SK-N-SH (cell line): ENCODE measurements at regions not wholly inside any gene's neighbourhood (a gene's known extent, or its start where the extent isn't known, plus 50 kb on each side); places are given as distances from the start of the nearest gene placed in this dataset.

ENCODE experiments used
- CTCF ChIA-PET: fragments of 300-600, 350-600 bp; formaldehyde crosslinking; extraction: SDS; loops from one replicate; lab custom pipeline; 2021; lab: Yijun Ruan, JAX
- POLR2A ChIA-PET: fragments of 350-600 bp; sonication (Branson Sonifier 250); formaldehyde crosslinking; extraction: SDS; loops from one replicate; lab custom pipeline; 2020; ENCODE audit warnings: antibody characterized with exemption, inconsistent platforms; lab: Yijun Ruan, JAX
- DNase-seq: peaks from one replicate; pipeline ENCODE4 v3.0.0; 2012
- H2AFZ ChIP-seq: fragments of 200-600 bp; sonication (generic); 2 replicates; pipeline ENCODE4 v1.8.1; 2016; ENCODE audit warnings: antibody characterized with exemption, mild to moderate bottlenecking, low read depth
- H3F3A ChIP-seq: fragments of 200-600 bp; sonication (generic); replicated peaks from 2 replicates; pipeline ENCODE3; 2016; ENCODE audit warnings: antibody characterized with exemption, mild to moderate bottlenecking; ENCODE audit not compliant: insufficient read depth
- H3K27ac ChIP-seq, 2 experiments: fragments of 200-500 bp in 1 of 2; fragments of 200-600 bp in 1 of 2; sonication (Bioruptor generic) in 1 of 2; sonication (generic), shearing (Covaris generic) in 1 of 2; 2 replicates each; pipeline versions ENCODE4 v1.5.1 to v1.6.1; 2014 to 2016; ENCODE audit warnings: low read depth in 2 of 2, inconsistent platforms in 1 of 2, low read length in 1 of 2, mild to moderate bottlenecking in 1 of 2, mixed read lengths in 1 of 2
- H3K27me3 ChIP-seq: fragments of 200-600 bp; sonication (generic), shearing (Covaris generic); 2 replicates; pipeline ENCODE4 v1.6.1; 2016; ENCODE audit warnings: mixed run types; ENCODE audit not compliant: insufficient read depth
- H3K36me3 ChIP-seq, 2 experiments: fragments of 200-500 bp in 1 of 2; fragments of 200-600 bp in 1 of 2; sonication (Bioruptor generic) in 1 of 2; sonication (generic) in 1 of 2; replicated peaks in 1 of 2; 2 replicates each; pipeline versions ENCODE3 to v1.5.1; 2014 to 2016; ENCODE audit warnings: low read length in 1 of 2, mild to moderate bottlenecking in 1 of 2; ENCODE audit not compliant: insufficient read depth in 2 of 2, control insufficient read depth in 1 of 2
- H3K4me1 ChIP-seq, 2 experiments: fragments of 200-500 bp in 1 of 2; fragments of 200-600 bp in 1 of 2; sonication (Bioruptor generic) in 1 of 2; sonication (generic), shearing (Covaris generic) in 1 of 2; 2 replicates each; pipeline versions ENCODE4 v1.5.1 to v1.6.1; 2014 to 2016; ENCODE audit warnings: low read depth in 1 of 2, low read length in 1 of 2, mixed run types in 1 of 2; ENCODE audit not compliant: insufficient read depth in 2 of 2, control insufficient read depth in 1 of 2
- H3K4me2 ChIP-seq: fragments of 200-600 bp; sonication (generic), shearing (Covaris generic); 2 replicates; pipeline ENCODE4 v1.6.1; 2017; ENCODE audit warnings: mixed run types
- H3K4me3 ChIP-seq, 2 experiments: fragments of 200-500 bp in 1 of 2; fragments of 200-600 bp in 1 of 2; sonication (Bioruptor generic) in 1 of 2; sonication (generic), shearing (Covaris generic) in 1 of 2; 2 replicates each; pipeline versions ENCODE4 v1.5.1 to v1.8.1; 2014 to 2016; ENCODE audit warnings: low read depth in 2 of 2, inconsistent platforms in 1 of 2, low read length in 1 of 2, mild to moderate bottlenecking in 1 of 2, mixed read lengths in 1 of 2, moderate library complexity in 1 of 2
- H3K79me2 ChIP-seq: fragments of 200-600 bp; sonication (generic); 2 replicates; pipeline ENCODE4 v1.8.1; 2017; ENCODE audit warnings: mild to moderate bottlenecking; ENCODE audit not compliant: insufficient read depth
- H3K9ac ChIP-seq: fragments of 200-600 bp; sonication (generic); 2 replicates; pipeline ENCODE4 v1.6.1; 2017; ENCODE audit warnings: mixed run types
- H3K9me2 ChIP-seq: fragments of 200-600 bp; sonication (generic); 2 replicates; pipeline ENCODE4 v1.6.1; 2017; ENCODE audit warnings: mixed run types
- H3K9me3 ChIP-seq: fragments of 200-600 bp; sonication (generic); 2 replicates; pipeline ENCODE4 v1.6.1; 2017; ENCODE audit warnings: mixed run types, mild to moderate bottlenecking, moderate library complexity
- H4K20me1 ChIP-seq: fragments of 200-600 bp; sonication (generic); 2 replicates; pipeline ENCODE4 v1.6.1; 2017; ENCODE audit warnings: mild to moderate bottlenecking, mixed run types; ENCODE audit not compliant: insufficient read depth
- CHD2 ChIP-seq: fragments of 150-350 bp; IDR thresholded peaks from 2 replicates; pipeline ENCODE4 v1.6.1; 2018; ENCODE audit warnings: low read length; ENCODE audit not compliant: partially characterized antibody
- CTCF ChIP-seq: fragments of 200-600 bp; sonication (generic); IDR thresholded peaks from 2 replicates; pipeline ENCODE4 v1.6.1; 2017; ENCODE audit warnings: antibody characterized with exemption, mild to moderate bottlenecking, moderate library complexity
- ELF1 ChIP-seq: IDR thresholded peaks from 2 replicates; pipeline ENCODE4 v1.4.0; 2012
- FOXJ3 ChIP-seq: sonication (generic); formaldehyde crosslinking; IDR thresholded peaks from 2 replicates; pipeline ENCODE4 v1.5.1; 2020; ENCODE audit warnings: mild to moderate bottlenecking, missing genetic modification reagents
- FOXM1 ChIP-seq: IDR thresholded peaks from 2 replicates; pipeline ENCODE4 v1.4.0; 2012; ENCODE audit warnings: low read depth, mild to moderate bottlenecking
- GABPA ChIP-seq: IDR thresholded peaks from 2 replicates; pipeline ENCODE4 v1.4.0; 2012; ENCODE audit warnings: low read depth, mild to moderate bottlenecking
- IRF3 ChIP-seq: fragments of 150-350 bp; IDR thresholded peaks from 2 replicates; pipeline ENCODE4 v1.6.1; 2016; ENCODE audit warnings: mild to moderate bottlenecking, low read depth, low read length
- JUND ChIP-seq: IDR thresholded peaks from 2 replicates; pipeline ENCODE4 v1.4.0; 2012
- MAX ChIP-seq: IDR thresholded peaks from 2 replicates; pipeline ENCODE4 v1.4.0; 2012; ENCODE audit warnings: low read depth
- NFIC ChIP-seq: IDR thresholded peaks from 2 replicates; pipeline ENCODE4 v1.4.0; 2012; ENCODE audit warnings: borderline replicate concordance
- NRF1 ChIP-seq: IDR thresholded peaks from 2 replicates; pipeline ENCODE4 v1.6.1; 2012; ENCODE audit warnings: low read depth, mild to moderate bottlenecking, low read length
- PBX3 ChIP-seq: IDR thresholded peaks from 2 replicates; pipeline ENCODE4; 2012
- POLR2AphosphoS5 ChIP-seq: IDR thresholded peaks from 2 replicates; pipeline ENCODE4 v1.6.1; 2012; ENCODE audit warnings: low read depth, low read length
- RCOR1 ChIP-seq: fragments of 150-350 bp; IDR thresholded peaks from 2 replicates; pipeline ENCODE4 v1.6.1; 2017; ENCODE audit warnings: antibody characterized with exemption, low read length
- RFX5 ChIP-seq: IDR thresholded peaks from 2 replicates; pipeline ENCODE4 v1.6.1; 2012; ENCODE audit warnings: mild to moderate bottlenecking, improper control_type of control experiment, low read length
- SMC3 ChIP-seq: IDR thresholded peaks from 2 replicates; pipeline ENCODE4 v1.6.1; 2012; ENCODE audit warnings: low read depth, low read length, improper control_type of control experiment
- USF2 ChIP-seq: fragments of 150-350 bp; IDR thresholded peaks from 2 replicates; pipeline ENCODE4 v1.6.1; 2017; ENCODE audit warnings: antibody characterized with exemption, low read length, low read depth, borderline replicate concordance
- YY1 ChIP-seq: IDR thresholded peaks from 2 replicates; pipeline ENCODE4 v1.4.0; 2012; ENCODE audit warnings: low read depth, mild to moderate bottlenecking
- ZBTB33 ChIP-seq: IDR thresholded peaks from 2 replicates; pipeline ENCODE4 v1.4.0; 2012; ENCODE audit warnings: low read depth, borderline replicate concordance
- WGBS: methylation state at CpG from one replicate; pipeline ENCODE4 v1.1.6; 2017; ENCODE audit warnings: low lambda C conversion rate; 5-methylcytosine and 5-hydroxymethylcytosine counted together
- TF ChIP-seq, protein P1 (sequence below): IDR thresholded peaks from 2 replicates; pipeline ENCODE4 v1.6.1; 2012; ENCODE audit warnings: mild to moderate bottlenecking, low read depth, low read length, moderate library complexity

GRCh38 chr16:46428108-46429061 is 192.8 kb downstream of the SHCBP1 start:
- WGBS, result 47% methylated on average over 81 of the region's 81 CpGs
- Histone ChIP-seq H3K36me3 (no peaks in the 10 kb centered on the region), H3K4me2 (no peak overlapping the region), H3K27ac (no peak overlapping the region), H3K4me1 (no peaks in the 10 kb centered on the region), H3K4me3 (no peak overlapping the region), H3K79me2 (no peaks in the 10 kb centered on the region), H3K9me3 (no peaks in the 10 kb centered on the region), H4K20me1 (no peaks in the 10 kb centered on the region), H3K27me3 (no peaks in the 10 kb centered on the region; the same call in 1 of the 2 replicates), H3F3A (no peaks in the 10 kb centered on the region), H3K9me2 (no peaks in the 10 kb centered on the region), H3K9ac (no peak overlapping the region), H2AFZ (no peak overlapping the region)
- no peak for DNase-seq
- TF ChIP-seq YY1 (no peak), SMC3 (no peak), CHD2 (no peak), GABPA (no peak), ZBTB33 (no peak), IRF3 (no peak), RFX5 (no peak), ELF1 (no peak), NFIC (no peak), MAX (no peak), RCOR1 (no peak), USF2 (no peak), PBX3 (no peak), JUND (no peak), POLR2AphosphoS5 (no peak), NRF1 (no peak), FOXJ3 (CRISPR knock-in tag) (no peak), CTCF (no peak), FOXM1 (no peak)
- TF ChIP-seq, protein P1, sequence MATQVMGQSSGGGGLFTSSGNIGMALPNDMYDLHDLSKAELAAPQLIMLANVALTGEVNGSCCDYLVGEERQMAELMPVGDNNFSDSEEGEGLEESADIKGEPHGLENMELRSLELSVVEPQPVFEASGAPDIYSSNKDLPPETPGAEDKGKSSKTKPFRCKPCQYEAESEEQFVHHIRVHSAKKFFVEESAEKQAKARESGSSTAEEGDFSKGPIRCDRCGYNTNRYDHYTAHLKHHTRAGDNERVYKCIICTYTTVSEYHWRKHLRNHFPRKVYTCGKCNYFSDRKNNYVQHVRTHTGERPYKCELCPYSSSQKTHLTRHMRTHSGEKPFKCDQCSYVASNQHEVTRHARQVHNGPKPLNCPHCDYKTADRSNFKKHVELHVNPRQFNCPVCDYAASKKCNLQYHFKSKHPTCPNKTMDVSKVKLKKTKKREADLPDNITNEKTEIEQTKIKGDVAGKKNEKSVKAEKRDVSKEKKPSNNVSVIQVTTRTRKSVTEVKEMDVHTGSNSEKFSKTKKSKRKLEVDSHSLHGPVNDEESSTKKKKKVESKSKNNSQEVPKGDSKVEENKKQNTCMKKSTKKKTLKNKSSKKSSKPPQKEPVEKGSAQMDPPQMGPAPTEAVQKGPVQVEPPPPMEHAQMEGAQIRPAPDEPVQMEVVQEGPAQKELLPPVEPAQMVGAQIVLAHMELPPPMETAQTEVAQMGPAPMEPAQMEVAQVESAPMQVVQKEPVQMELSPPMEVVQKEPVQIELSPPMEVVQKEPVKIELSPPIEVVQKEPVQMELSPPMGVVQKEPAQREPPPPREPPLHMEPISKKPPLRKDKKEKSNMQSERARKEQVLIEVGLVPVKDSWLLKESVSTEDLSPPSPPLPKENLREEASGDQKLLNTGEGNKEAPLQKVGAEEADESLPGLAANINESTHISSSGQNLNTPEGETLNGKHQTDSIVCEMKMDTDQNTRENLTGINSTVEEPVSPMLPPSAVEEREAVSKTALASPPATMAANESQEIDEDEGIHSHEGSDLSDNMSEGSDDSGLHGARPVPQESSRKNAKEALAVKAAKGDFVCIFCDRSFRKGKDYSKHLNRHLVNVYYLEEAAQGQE, result no peak
- CTCF ChIA-PET, result no interaction called here
- POLR2A ChIA-PET, result no interaction called here
